GM19043 (cell line): ENCODE measurements at regions not wholly inside any gene's neighbourhood (a gene's known extent, or its start where the extent isn't known, plus 50 kb on each side); places are given as distances from the start of the nearest gene placed in this dataset.
"Not testable (repeated sequence)": the region's sequence is repeated elsewhere in the genome, so short reads cannot be mapped to it uniquely, and the experiment has no call there.

Experiments
- ATAC-seq: cut with Tn5 transposase; IDR thresholded peaks from one replicate; pipeline ENCODE4 v1.9.1; 2021; ENCODE audit warnings: low read depth; ENCODE audit not compliant: unreplicated experiment

DNA sequence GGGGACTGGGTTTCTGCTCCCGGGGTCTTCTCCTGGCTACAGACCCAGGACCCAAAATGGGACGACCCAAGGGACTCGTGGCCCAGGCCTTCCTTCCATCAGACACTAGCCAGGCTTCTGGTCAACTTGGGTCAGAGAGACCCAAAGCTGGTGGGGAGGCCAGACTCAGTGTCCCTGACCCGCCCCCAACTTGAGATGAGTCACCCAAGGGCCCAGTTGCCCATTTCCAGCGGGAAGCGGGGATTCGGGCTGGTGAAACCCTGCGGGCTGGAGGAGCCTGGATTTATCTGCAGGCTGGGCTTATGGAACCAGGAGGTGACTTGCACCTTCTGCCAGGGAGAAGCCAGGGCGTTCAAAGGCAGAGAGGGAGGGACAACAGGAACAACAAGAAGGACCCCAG, 81.5 kb downstream of the RFLNA start:
- ATAC-seq: no peak

DNA sequence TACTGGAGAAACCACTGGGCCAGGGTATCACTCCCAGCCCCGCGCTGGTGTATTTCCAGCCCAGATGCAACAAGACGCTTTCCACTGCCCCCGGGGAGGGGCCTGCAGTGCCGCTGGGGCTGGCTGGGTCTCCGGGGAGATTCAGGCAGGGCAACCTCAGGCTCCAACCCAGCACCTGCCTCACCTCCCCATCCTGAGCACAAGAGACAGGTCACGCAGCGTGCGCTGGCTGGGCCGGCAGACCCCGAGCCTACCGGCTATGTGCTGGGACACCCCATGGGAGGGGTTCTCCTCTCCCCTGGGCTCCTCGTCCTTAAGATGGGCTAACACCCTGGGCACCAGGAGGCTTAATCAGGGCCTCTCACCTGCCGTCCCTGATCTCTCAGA, 80.9 kb downstream of the RFLNA start:
- no peak for ATAC-seq

DNA sequence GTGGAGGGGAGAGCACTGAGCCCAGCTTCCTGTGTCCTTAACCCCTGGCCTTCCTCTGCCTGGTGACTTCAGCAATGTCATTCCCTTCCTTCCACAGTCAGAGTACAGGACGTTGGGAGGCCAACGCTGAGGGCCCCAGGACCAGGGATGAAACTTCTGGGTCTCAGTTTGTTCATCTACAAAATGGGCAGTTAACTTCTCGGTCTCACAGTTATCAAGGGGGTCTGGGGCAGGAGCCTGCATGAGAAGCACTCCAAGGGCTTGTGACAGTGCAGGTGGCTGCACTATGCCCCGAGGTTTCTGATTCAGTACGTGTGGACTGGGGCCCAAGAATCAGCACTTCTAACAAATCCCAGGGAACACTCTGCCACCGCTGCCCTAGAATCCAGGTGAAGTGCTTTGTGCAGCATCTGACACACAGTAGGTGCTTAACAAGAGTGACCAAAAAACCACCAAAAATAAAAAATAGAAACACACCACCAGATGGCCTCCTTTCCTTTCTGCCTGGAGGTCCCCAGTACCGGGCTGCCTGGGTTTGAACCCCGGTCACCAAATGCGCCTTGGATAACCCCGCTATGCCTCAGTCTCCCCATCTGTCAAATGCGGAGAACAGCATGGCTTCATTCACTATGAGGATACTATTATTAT, 80.4 kb downstream of the RFLNA start:
- ATAC-seq: no peak

DNA sequence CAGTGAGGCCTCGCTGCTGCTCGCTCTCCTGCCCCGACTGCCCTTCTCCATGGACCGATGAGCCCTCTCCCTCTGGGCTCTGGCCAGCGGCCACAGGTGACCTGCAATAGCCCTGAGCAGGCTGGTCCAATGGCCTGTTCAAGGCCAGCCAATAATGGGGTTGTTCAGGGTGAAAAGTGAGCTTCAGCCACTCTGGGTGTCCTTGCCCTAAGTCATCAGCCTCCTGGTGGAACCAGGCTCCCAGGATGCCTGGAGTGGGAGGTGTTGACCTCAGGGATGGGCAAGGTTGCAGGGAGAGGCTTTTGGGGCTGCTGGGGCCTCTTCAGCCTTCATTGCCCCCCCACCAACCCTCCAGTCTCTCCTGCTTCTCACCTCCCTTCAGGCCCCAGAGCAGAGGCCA, 79.7 kb downstream of the RFLNA start:
- no peak for ATAC-seq

DNA sequence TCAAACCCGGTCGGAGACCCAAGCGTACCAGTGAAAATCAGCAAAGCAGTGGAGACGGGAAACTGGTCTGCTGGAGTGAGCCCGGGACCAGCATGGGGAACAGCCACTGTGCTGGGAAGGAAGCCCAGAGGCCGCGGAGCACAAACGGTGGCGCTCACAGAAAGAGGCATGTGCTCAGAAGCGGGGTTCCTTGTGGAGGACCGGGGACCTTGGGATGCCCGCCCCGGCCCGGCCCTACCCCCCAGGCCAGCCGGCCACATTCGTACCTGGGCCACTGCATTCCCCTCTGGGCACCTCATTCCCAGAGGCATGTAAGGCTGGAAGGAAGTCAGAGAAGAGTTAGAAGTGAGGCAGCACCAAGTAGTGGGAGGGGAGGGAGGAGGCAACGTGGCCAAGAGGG, 79.3 kb downstream of the RFLNA start:
- no peak for ATAC-seq

DNA sequence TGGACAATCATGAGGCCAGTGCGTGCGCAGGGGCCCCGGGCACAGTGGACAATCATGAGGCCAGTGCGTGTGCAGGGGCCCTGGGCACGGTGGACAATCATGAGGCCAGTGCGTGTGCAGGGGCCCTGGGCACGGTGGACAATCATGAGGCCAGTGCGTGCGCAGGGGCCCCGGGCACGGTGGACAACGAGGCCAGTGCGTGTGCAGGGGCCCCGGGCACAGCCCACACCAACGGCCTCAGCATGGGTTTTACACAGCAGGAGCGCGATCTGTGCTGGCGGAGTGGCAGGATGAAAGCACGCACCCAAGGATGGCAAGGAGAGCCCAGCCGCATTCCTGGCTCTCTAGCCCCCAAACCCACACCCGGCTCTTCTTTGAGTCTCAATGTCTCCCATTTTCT, 78.8 kb downstream of the RFLNA start:
- ATAC-seq: not testable (repeated sequence)

DNA sequence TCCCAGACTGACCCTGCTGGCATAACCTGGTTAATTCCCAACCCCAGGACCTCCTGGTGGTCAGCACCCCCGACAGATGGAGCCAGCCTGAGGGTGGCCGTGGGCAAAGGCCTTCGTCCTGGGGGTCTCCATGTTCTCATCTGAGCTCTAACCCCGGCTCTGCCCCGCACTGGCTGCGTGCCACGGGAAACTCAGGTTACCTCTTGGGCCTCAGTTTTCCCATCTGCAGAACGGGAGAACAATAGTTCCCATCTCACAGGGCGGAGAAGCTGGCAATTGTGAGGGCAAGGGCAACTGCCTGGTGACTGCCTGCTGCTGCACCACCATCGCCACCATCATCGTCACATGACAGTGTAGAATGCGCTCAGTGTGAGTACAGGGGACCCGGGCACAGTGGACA, 77.9 kb downstream of the RFLNA start:
- no peak for ATAC-seq

DNA sequence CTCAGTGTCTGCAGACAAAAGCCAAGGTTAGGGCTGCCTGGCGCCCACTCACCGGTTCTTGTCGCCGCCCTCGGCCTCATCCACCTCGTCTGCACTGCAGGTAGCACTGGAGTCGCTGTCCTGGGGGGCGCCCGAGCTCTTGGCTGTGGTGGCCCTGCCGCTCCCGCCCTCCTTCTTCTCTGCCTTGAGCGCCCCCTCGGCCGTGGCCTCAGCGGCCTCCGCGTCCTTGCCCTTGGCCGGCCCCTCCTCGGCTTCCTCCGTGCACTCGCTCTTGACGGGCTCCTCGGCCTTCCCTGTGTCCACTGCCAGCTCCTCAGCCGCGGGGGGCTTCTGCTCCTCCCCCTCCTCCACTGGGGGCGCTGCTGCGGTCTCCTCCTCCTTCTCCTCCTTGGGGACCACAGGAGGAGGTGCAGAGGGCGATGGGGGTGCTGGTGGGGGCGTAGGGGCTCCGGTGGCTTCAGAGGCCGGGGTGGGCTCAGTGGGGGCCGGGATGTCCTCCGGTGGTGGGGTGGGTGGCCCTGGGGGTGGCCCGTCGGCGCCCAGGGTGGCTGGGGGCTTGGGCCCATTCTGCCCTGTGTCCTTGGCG, 77.2 kb downstream of the RFLNA start:
- no peak for ATAC-seq

DNA sequence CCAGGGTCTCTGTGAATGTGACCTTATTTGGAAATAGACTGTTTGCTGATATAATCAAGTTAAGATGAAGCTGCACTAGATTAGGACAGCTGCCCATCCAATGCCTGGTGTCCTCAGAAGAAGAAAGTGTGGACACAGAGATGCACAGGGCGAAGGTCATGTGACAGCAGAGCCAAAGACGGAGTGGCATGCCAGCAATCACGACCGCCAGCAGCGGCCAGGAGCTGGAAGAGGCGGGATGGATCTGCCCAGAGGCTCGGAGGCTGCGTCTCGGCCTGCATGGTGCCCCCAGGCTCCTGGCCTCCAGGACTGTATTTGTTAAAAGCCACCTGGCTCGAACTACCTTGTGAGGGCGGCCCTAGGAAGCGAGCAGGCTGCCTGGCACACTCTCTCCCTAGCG, 76.5 kb downstream of the RFLNA start:
- no peak for ATAC-seq

DNA sequence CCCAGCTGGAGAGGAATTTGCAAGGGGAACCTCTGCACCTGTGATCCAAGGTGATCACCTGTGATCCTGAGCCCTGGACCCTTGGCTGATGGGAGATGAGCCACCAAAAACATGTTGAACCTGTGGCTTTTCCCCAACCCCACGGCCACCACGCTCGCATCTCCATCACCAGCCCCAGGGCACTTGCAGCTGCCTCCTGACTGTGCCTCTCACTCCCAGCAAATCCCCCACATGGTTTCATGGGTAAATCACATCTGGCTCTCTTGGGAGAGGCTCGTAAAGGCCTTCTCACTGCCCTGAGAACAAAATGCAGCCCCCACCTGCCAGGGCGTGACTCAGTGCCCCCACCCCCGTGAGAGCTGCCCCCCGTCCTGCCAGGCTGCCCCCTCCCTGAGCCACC, 76.0 kb downstream of the RFLNA start:
- no peak for ATAC-seq

DNA sequence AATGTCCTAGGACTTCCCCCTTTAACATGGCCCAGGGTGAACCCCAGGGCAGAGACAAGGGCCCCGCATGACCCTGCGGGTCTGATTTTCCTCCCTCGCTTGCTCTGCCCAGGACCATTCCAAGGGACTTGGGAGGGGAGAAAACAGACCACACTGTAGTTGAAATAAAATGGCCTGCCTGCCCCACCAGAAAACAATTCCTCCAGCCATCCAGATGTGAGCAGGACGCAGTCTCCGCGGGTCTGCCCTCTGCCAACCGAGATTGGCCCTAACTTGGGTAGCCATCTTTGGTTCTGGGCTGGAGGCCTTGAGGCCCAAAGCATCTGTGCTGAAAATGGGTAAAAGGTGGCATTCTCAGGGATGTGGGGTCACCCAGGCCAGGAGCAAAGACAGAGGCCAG, 75.5 kb downstream of the RFLNA start:
- ATAC-seq: no peak

DNA sequence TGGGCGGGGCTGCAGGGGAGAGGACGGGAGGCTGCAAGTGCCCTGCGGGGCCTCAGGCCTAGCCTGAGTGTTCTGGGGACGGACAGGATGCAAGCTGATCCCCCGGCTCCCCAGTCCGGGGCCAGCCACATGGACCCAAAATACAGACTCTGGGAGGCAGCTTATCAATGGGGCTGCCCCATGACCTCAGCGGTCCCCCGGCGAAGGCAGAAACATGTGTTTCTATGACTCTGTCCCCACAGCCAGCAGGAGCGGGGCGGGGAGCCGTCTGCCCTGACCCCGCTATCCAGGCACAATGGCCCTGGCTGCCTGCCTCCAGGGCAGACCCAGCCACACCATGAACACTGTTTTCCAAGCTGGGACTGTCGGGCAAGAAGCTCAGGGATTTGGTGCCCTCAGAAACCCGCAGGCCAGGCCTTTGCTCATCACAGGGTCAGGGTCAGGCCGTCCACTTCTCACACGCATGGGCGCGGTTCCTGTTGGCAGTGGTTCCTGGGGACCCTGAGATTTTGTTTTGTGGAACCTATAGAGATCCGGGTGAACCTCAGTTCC, 75.0 kb downstream of the RFLNA start:
- ATAC-seq: no peak

DNA sequence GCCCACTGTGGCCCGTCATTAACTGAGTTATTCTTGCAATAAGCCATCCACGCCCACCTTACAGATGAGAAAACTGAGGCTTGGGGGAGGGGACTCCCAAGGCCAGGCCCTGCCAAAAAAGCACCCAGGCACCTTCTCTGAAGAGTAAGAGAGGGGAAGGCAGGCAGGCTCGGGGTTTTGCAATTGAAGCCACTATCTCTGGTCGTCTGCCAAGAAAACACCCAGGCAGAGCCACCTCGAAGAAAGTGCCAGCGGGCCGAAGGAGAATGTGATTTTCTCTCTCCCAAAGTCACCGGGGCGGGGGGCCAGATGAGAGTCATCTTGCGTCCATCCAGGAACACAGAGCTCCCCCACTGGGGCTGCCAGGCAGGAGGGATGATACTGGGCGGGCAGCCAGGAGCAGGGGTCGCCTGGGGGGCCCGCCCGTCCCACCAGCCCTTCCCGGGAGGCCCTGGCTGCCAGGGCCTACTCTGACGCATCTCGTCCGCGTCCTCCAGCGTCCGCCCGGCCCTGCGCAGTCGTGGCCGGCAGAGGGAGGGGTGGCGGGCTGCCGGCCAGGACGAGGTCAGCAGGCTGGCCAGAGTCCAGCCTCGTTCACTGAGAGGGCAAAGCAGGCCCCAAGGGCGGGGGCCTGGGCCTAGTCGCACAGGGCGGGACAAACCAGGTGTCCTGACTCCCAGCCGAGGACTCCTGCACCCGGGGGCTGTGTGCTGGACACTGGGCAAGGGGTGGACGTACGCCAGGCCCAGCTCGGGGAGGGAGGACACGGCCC, 74.3 kb downstream of the RFLNA start:
- no peak for ATAC-seq

DNA sequence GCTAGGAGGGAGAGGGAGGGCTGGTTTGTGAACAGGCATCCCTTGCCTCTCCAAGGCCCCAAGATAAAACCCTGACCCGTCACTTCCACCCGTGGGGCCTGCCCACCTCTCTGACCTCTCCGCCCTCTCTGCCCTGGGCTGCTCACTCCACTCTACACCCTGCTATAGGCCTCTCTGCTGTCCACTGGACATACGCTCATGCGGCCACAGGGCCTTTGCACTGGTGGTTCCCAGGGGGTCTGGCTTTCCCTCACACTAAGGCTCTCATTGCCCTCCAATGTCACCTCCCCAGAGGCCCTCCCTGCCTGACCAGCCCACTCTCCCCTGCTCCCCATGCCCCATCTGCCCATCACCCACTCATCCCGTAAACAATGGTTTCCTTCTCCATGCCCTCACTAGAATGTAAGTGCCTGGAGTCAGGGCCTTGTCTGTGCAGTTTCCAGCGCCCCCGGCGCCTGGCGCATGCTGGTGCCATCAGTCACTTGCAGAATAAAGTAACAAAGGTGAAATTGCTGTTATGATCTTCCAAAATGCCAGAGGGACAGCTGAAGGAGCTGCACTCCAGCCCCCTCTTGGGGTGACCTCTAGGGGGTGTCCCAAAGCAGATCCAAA, 73.6 kb downstream of the RFLNA start:
- ATAC-seq: no peak

DNA sequence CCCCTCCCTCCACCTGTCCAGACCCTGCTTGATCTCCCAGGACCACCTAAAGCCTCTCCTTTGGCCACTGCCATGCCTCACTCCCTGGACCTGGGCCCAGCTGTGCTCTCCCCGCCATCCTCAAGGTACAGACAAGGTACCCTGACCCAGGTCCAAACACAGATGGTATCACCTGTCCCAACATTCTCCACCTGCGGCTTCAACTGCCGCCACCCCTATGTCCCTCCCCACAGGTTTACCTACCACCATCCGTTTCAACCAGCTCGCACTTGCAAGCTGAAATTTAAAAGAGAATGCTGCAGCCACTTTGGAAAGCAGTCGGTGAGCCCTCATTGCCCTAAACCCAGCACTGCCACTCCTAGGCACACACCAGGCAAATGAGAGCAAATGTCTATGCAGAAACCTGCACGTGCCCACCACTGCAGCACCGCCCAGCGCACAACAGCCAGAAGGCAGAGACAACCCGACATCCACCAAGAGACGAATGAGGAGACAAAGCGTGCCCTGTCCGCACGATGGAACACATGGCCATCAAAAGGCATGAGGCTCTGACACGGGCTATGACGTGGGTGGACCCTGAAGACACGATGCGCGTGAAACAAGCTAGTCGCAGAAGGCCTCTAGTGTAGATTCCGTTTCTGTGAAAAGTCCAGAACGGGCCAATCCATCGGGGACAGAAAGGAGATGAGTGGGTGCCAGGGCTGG, 71.0 kb downstream of the RFLNA start:
- ATAC-seq: no peak
